Activated CD4-positive, alpha-beta T cell treated with anti-CD3 and anti-CD28 coated beads, Interleukin-2, amount 50 U/mL, for 48 hours (primary cell): ENCODE measurements at regions not wholly inside any gene's neighbourhood (a gene's known extent, or its start where the extent isn't known, plus 50 kb on each side); places are given as distances from the start of the nearest gene placed in this dataset.

Experiments used
- DNase-seq, 2 experiments: peaks; one replicate each; pipeline ENCODE4 v3.0.0-alpha.2; 2020

GRCh38 chr5:123830575-123830974 is 318.6 kb downstream of the CSNK1G3 start:
- DNase-seq: no peak

- DNase-seq: no peak
These were observed 315.8 kb downstream of the CSNK1G3 start for GRCh38 chr5:123827811-123828210.

- DNase-seq: no peak
These were observed 307.9 kb downstream of the CSNK1G3 start for GRCh38 chr5:123819833-123820232.

- DNase-seq: no peak
These were observed 307.4 kb downstream of the CSNK1G3 start for GRCh38 chr5:123819386-123819785.

- DNase-seq: no peak
These were observed 305.3 kb downstream of the CSNK1G3 start for GRCh38 chr5:123817267-123817666.

- DNase-seq: no peak
These were observed 303.0 kb downstream of the CSNK1G3 start for GRCh38 chr5:123814801-123815470.

GRCh38 chr5:123813937-123814624 is 302.1 kb downstream of the CSNK1G3 start:
- no peak for DNase-seq

GRCh38 chr5:123813264-123813663 is 301.3 kb downstream of the CSNK1G3 start:
- DNase-seq: no peak

- no peak for DNase-seq
These were observed 299.9 kb downstream of the CSNK1G3 start for GRCh38 chr5:123811831-123812230.

GRCh38 chr5:123810746-123811340 is 298.9 kb downstream of the CSNK1G3 start:
- DNase-seq: no peak

- no peak for DNase-seq
These were observed 298.3 kb downstream of the CSNK1G3 start for GRCh38 chr5:123810253-123810652.

GRCh38 chr5:123809594-123810221 is 297.7 kb downstream of the CSNK1G3 start:
- DNase-seq: no peak

- DNase-seq: no peak
These were observed 296.7 kb downstream of the CSNK1G3 start for GRCh38 chr5:123808461-123809380.

- no peak for DNase-seq
These were observed 295.4 kb downstream of the CSNK1G3 start for GRCh38 chr5:123807177-123807945.

GRCh38 chr5:123806644-123807043 is 294.7 kb downstream of the CSNK1G3 start:
- DNase-seq: no peak

GRCh38 chr5:123805300-123805699 is 293.3 kb downstream of the CSNK1G3 start:
- no peak for DNase-seq

- DNase-seq: no peak
These were observed 291.4 kb downstream of the CSNK1G3 start for GRCh38 chr5:123803359-123803758.

- DNase-seq: no peak
These were observed 290.4 kb downstream of the CSNK1G3 start for GRCh38 chr5:123802298-123802951.

- DNase-seq: no peak
These were observed 288.7 kb downstream of the CSNK1G3 start for GRCh38 chr5:123800640-123801039.

- DNase-seq: no peak
These were observed 283.7 kb downstream of the CSNK1G3 start for GRCh38 chr5:123795688-123796087.

- no peak for DNase-seq
These were observed 278.2 kb downstream of the CSNK1G3 start for GRCh38 chr5:123790226-123790625.
